ENCODE measurements at regions not wholly inside any gene's neighbourhood (a gene's known extent, or its start where the extent isn't known, plus 50 kb on each side); places are given as distances from the start of the nearest gene placed in this dataset.

- TF ChIP-seq CTCF (IDR thresholded peaks at IDR 0.05; ENCODE audit: insufficient read depth, low read depth, low read length) (no peak), EZH2 (IDR thresholded peaks at IDR 0.05; ENCODE audit: insufficient read depth, low read length) (no peak)
Measured at GRCh38 chr5:89190515-89191265, 307.7 kb upstream of the MEF2C start.
